DOHH2 (cell line): ENCODE measurements at regions not wholly inside any gene's neighbourhood (a gene's known extent, or its start where the extent isn't known, plus 50 kb on each side); places are given as distances from the start of the nearest gene placed in this dataset.
A peak's percentile ranks its signal among the peaks of the same experiment; 100 is the strongest.

Experiments
- H3F3A ChIP-seq: fragments of 200-600 bp; sonication (generic), shearing (Covaris generic); 2 replicates; pipeline ENCODE4 v1.6.0; 2016; ENCODE audit warnings: antibody characterized with exemption, mild to moderate bottlenecking; ENCODE audit not compliant: control insufficient read depth, insufficient read depth
- H3K27ac ChIP-seq: fragments of 200-600 bp; sonication (generic); 2 replicates; pipeline ENCODE4 v1.5.1; 2014; ENCODE audit warnings: low read depth, mild to moderate bottlenecking, low read length, moderate library complexity
- H3K27me3 ChIP-seq: fragments of 200-600 bp; sonication (generic); 2 replicates; pipeline ENCODE4 v1.6.1; 2014; ENCODE audit warnings: mild to moderate bottlenecking, low read length, mixed read lengths; ENCODE audit not compliant: control insufficient read depth
- H3K36me3 ChIP-seq: fragments of 200-600 bp; sonication (generic); 2 replicates; pipeline ENCODE4 v1.6.1; 2014; ENCODE audit warnings: mild to moderate bottlenecking, low read length, moderate library complexity, mixed read lengths; ENCODE audit not compliant: control insufficient read depth
- H3K4me1 ChIP-seq: fragments of 200-600 bp; sonication (generic); 2 replicates; pipeline ENCODE4 v1.6.1; 2014; ENCODE audit warnings: mild to moderate bottlenecking, low read length, mixed read lengths; ENCODE audit not compliant: control insufficient read depth
- H3K4me2 ChIP-seq: fragments of 200-600 bp; sonication (generic); 2 replicates; pipeline ENCODE4 v1.6.0; 2014; ENCODE audit warnings: mild to moderate bottlenecking, low read length, moderate library complexity
- H3K4me3 ChIP-seq: fragments of 200-600 bp; sonication (generic); 2 replicates; pipeline ENCODE4 v1.5.1; 2014; ENCODE audit warnings: mild to moderate bottlenecking, low read length, mixed read lengths
- H3K79me2 ChIP-seq: fragments of 200-600 bp; sonication (generic); 2 replicates; pipeline ENCODE4 v1.6.1; 2014; ENCODE audit warnings: mild to moderate bottlenecking, low read length, mixed read lengths; ENCODE audit not compliant: control insufficient read depth
- H3K9me2 ChIP-seq: fragments of 200-600 bp; sonication (generic); replicated peaks from 2 replicates; pipeline ENCODE4 v1.6.1; 2014; ENCODE audit warnings: mild to moderate bottlenecking, low read length, mixed read lengths; ENCODE audit not compliant: control insufficient read depth
- H3K9me3 ChIP-seq: fragments of 200-600 bp; sonication (generic); 2 replicates; pipeline ENCODE4 v1.6.1; 2014; ENCODE audit warnings: antibody characterized with exemption, low read length, mixed read lengths; ENCODE audit not compliant: control insufficient read depth, insufficient read depth
- H4K20me1 ChIP-seq: fragments of 200-600 bp; sonication (generic); 2 replicates; pipeline ENCODE4 v1.6.0; 2014; ENCODE audit warnings: low read depth, mild to moderate bottlenecking, antibody characterized with exemption, low read length, moderate library complexity; ENCODE audit not compliant: control insufficient read depth, insufficient read depth
- CTCF ChIP-seq: fragments of 200-600 bp; sonication (generic); IDR thresholded peaks from one replicate; pipeline ENCODE4 v1.5.1; 2014; ENCODE audit warnings: antibody characterized with exemption, mild to moderate bottlenecking, low read depth, low read length; ENCODE audit not compliant: poor library complexity, severe bottlenecking
- EZH2phosphoT487 ChIP-seq: fragments of 200-600 bp; sonication (generic); IDR thresholded peaks from 2 replicates; pipeline ENCODE4 v1.6.1; 2017; ENCODE audit warnings: borderline replicate concordance, mild to moderate bottlenecking, antibody characterized with exemption, low read length, moderate library complexity, mixed read lengths

GRCh38 chrX:140589657-140590056 is 84.8 kb upstream of the SOX3 start:
- Histone ChIP-seq H3K9me2 (no peaks in the 10 kb centered on the region), H4K20me1 (no peaks in the 10 kb centered on the region), H3K27me3 (no peaks in the 10 kb centered on the region), H3F3A (no peaks in the 10 kb centered on the region), H3K36me3 (no peaks in the 10 kb centered on the region), H3K4me3 (no peak overlapping the region), H3K4me2 (no peak overlapping the region), H3K4me1 (no peaks in the 10 kb centered on the region), H3K79me2 (no peaks in the 10 kb centered on the region), H3K27ac (no peak overlapping the region), H3K9me3 (no peaks in the 10 kb centered on the region)
- TF ChIP-seq CTCF: no peak
- no peak for TF ChIP-seq EZH2phosphoT487

- no peaks in the 10 kb centered on the region for H4K20me1 ChIP-seq
- no peak overlapping the region for H3K4me2 ChIP-seq
- TF ChIP-seq EZH2phosphoT487 (no peak), CTCF (no peak)
Measured at GRCh38 chrX:140586951-140587350, 82.1 kb upstream of the SOX3 start.

GRCh38 chrX:140580478-140580877 is 75.6 kb upstream of the SOX3 start:
- H3K27me3 ChIP-seq: no peaks in the 10 kb centered on the region
- no peak for TF ChIP-seq EZH2phosphoT487
- TF ChIP-seq CTCF: no peak
- H4K20me1 ChIP-seq: no peaks in the 10 kb centered on the region
- H3K4me3 ChIP-seq: no peak overlapping the region
- no peak overlapping the region for H3K27ac ChIP-seq
- no peaks in the 10 kb centered on the region for H3K79me2 ChIP-seq
- no peaks in the 10 kb centered on the region for H3K9me3 ChIP-seq
- H3K36me3 ChIP-seq: no peaks in the 10 kb centered on the region
- no peaks in the 10 kb centered on the region for H3K4me1 ChIP-seq
- no peak overlapping the region for H3K4me2 ChIP-seq
- H3K9me2 ChIP-seq: no peaks in the 10 kb centered on the region
- no peaks in the 10 kb centered on the region for H3F3A ChIP-seq

More at GRCh38 chrX:140586951-140587350, 82.1 kb upstream of the SOX3 start:
- H3K79me2 ChIP-seq: no peaks in the 10 kb centered on the region
- H3K36me3 ChIP-seq: no peaks in the 10 kb centered on the region
- H3K27me3 ChIP-seq: no peaks in the 10 kb centered on the region
- H3K9me3 ChIP-seq: no peaks in the 10 kb centered on the region
- no peak overlapping the region for H3K4me3 ChIP-seq
- H3K4me1 ChIP-seq: no peaks in the 10 kb centered on the region
- H3F3A ChIP-seq: no peaks in the 10 kb centered on the region
- H3K9me2 ChIP-seq: no peaks in the 10 kb centered on the region
- no peak overlapping the region for H3K27ac ChIP-seq

- Histone ChIP-seq H4K20me1 (no peaks in the 10 kb centered on the region), H3K9me3 (no peaks in the 10 kb centered on the region), H3K79me2 (no peaks in the 10 kb centered on the region), H3K27me3 (no peaks in the 10 kb centered on the region), H3F3A (no peaks in the 10 kb centered on the region), H3K9me2 (no peaks in the 10 kb centered on the region), H3K36me3 (no peaks in the 10 kb centered on the region), H3K27ac (no peak overlapping the region), H3K4me1 (no peaks in the 10 kb centered on the region), H3K4me3 (no peak overlapping the region), H3K4me2 (no peak overlapping the region)
- TF ChIP-seq CTCF (peak; percentile 63), EZH2phosphoT487 (no peak)
Measured at GRCh38 chrX:140572724-140573123, 67.9 kb upstream of the SOX3 start.
